Mucosa of rectum (tissue), 2 donors: ENCODE measurements at regions not wholly inside any gene's neighbourhood (a gene's known extent, or its start where the extent isn't known, plus 50 kb on each side); places are given as distances from the start of the nearest gene placed in this dataset.

Experiments used
- H3K27ac ChIP-seq, 2 donors: one replicate each; pipeline ENCODE4 v1.7.0; 2013; ENCODE audit warnings: inconsistent platforms in 2 of 2, low read depth in 2 of 2, low read length in 2 of 2
- H3K27me3 ChIP-seq, 2 donors: one replicate each; pipeline ENCODE4 v1.7.0; 2013; ENCODE audit warnings: low read length in 2 of 2; ENCODE audit not compliant: control insufficient read depth in 2 of 2, insufficient read depth in 2 of 2
- H3K36me3 ChIP-seq, 2 donors: one replicate each; pipeline ENCODE4 v1.7.0; 2013; ENCODE audit warnings: low read length in 2 of 2; ENCODE audit not compliant: control insufficient read depth in 2 of 2, insufficient read depth in 2 of 2
- H3K4me1 ChIP-seq, 2 donors: one replicate each; pipeline ENCODE4 v1.7.0; 2013; ENCODE audit warnings: low read length in 2 of 2, mild to moderate bottlenecking in 1 of 2; ENCODE audit not compliant: control insufficient read depth in 2 of 2, insufficient read depth in 2 of 2
- H3K4me3 ChIP-seq, 2 donors: one replicate each; pipeline ENCODE4 v1.7.0; 2013; ENCODE audit warnings: low read length in 2 of 2
- H3K9ac ChIP-seq, 2 donors: one replicate each; pipeline ENCODE4 v1.7.0; 2013; ENCODE audit warnings: low read length in 2 of 2, low read depth in 1 of 2, mild to moderate bottlenecking in 1 of 2
- H3K9me3 ChIP-seq, 2 donors: one replicate each; pipeline ENCODE4 v1.7.0; 2013; ENCODE audit warnings: low read length in 2 of 2; ENCODE audit not compliant: control insufficient read depth in 2 of 2
- donor health status: healthy.
- donor health status: Normal muscosa, but diverticular disease.

DNA sequence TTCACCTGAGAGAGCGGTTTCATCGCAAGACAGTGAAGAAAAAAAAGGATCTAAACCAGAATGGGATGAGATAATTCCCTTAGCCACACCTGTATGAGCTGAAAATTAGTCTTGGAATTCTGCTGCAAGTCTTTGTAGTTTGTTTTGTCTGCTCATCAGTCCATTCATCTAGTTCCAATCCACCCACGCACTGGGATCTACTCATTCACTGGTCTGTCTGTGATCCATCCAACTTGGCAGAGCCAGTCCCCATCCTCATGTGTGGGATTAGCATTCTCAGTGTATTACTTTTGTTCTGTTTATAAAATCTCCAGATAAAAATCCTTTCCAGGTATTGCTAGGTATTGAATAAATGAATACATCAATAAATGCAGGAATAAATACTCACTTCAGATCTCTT is 266.5 kb upstream of the USP24 start:
- Histone ChIP-seq H3K27me3 (no peaks in the 10 kb centered on the region), H3K4me3 (no peak overlapping the region), H3K27ac (no peak overlapping the region), H3K9me3 (no peaks in the 10 kb centered on the region), H3K36me3 (no peaks in the 10 kb centered on the region), H3K4me1 (peaks cover 10 to 11% of the 10 kb centered on the region in 2 donors), H3K9ac (no peak overlapping the region)

DNA sequence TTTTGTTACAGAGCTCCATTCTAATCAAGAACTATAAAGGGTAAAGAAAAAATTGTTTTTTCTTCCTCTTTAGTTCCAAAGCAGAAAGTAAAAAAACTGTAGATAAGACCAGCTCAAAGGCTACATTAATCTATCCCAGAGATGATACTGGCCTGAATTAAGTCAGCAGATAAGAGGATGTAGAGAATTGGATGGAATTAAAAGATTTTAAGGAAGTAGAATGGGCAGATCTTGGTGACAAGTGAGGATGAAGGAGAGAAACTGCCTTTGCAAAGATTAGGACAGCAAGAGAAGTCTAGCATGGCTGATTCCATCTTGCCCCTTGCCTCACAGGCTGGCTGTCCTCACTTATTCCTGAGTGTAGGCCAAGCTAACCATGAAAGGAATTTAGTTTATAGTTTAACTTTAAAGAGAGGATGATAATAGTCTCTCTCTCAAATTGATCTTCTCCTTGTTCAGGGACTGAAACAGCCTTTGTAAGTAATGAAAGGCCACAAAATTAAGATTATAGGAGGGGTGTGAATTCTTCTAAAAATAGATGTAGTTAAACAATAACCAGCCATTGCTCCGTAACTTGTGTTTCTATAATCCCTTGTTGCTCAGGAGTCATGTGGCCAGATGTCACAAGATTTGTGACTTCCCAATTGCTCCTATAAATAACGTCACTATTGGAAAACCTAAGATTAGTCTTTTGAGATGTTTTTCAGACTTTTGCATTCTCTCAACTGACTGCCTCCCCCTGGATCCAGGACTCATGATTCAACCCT is 265.0 kb upstream of the USP24 start:
- peaks cover 10 to 11% of the 10 kb centered on the region in 2 donors for H3K4me1 ChIP-seq
- peak overlapping the region in 1 of 2 donors; percentile 10 for H3K4me3 ChIP-seq
- H3K9me3 ChIP-seq = no peaks in the 10 kb centered on the region
- H3K36me3 ChIP-seq = no peaks in the 10 kb centered on the region
- H3K27me3 ChIP-seq = no peaks in the 10 kb centered on the region
- no peak overlapping the region for H3K9ac ChIP-seq
- peak overlapping the region; percentile 45 to 56 for H3K27ac ChIP-seq

DNA sequence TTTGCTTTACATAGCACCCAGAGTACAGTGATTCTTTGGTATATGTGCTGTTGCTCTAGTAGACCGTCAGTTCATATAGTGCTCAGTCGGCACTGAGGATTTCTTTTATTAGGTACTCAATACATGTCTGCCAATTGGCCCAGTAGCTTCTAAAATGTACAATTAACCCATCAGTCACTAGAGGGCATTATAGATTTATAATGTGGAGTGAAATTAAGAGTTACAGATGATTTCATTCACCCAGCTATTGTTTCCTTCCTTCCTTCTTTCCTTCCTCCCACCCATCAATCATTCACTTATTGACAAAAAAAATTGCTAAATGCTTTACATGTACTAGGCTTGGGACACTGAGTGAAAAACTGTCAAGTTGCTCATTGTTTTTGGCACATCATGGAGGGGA is 263.6 kb upstream of the USP24 start:
- no peaks in the 10 kb centered on the region for H3K27me3 ChIP-seq

DNA sequence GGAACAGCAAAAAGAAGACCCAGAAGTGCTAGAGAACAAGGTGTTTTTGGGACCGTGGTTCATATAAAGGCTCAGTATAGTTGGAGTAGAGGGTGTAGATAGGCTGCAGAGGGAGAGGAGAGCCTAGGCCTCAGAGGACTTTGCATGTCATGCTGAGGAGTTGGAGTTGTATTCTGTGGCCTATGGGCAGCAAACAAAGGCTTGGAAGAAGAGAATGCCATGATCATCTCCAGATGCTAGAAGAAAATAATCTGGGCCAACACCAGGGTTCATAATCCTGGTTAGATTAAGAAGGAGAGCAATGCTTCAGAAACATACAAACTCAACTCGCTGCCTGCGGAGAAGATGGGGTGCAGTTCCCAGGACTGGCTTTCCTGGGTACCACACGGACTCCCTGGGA is 262.8 kb upstream of the USP24 start:
- Histone ChIP-seq H3K27me3 (no peaks in the 10 kb centered on the region), H3K9me3 (no peaks in the 10 kb centered on the region), H3K4me3 (no peak overlapping the region), H3K36me3 (no peaks in the 10 kb centered on the region), H3K9ac (no peak overlapping the region), H3K27ac (no peak overlapping the region), H3K4me1 (peaks cover 10 to 11% of the 10 kb centered on the region in 2 donors)

More for the DNA sequence above, 263.6 kb upstream of the USP24 start:
- no peak overlapping the region for H3K9ac ChIP-seq
- H3K27ac ChIP-seq = no peak overlapping the region
- no peaks in the 10 kb centered on the region for H3K9me3 ChIP-seq
- no peaks in the 10 kb centered on the region for H3K36me3 ChIP-seq
- no peak overlapping the region for H3K4me3 ChIP-seq
- H3K4me1 ChIP-seq = peaks cover 10 to 11% of the 10 kb centered on the region in 2 donors

DNA sequence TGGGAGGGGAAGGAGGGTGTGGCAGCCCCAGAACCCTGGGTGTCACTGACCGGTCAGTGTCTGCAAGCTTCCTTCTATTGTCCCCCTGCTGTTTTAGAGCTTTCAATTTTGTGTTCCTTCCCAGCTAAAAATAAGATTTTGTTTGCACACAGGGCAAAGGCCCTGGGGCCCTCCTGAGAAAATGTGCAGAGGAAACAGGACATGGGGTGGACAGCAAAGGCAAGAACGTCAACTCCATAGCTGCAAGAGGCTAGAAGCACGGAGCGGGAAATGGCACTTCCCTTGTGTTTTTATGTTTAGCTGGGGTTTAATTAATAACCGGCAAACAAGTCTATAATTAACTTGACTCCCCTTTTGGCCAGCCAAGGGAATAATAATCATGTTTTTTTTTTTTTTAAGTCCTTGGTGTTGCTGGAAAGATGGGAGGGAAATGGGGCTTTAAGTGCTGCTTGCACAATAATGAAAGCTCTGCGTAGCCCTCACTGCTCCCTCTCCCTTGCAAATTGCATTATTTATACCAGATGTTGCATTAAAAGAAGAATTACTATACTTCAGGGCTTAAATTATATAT is 261.4 kb upstream of the USP24 start:
- H3K36me3 ChIP-seq = no peaks in the 10 kb centered on the region
- no peaks in the 10 kb centered on the region for H3K9me3 ChIP-seq
- peaks cover 10 to 11% of the 10 kb centered on the region in 2 donors for H3K4me1 ChIP-seq
- H3K27ac ChIP-seq = no peak overlapping the region
- no peaks in the 10 kb centered on the region for H3K27me3 ChIP-seq
- H3K9ac ChIP-seq = no peak overlapping the region
- no peak overlapping the region for H3K4me3 ChIP-seq

DNA sequence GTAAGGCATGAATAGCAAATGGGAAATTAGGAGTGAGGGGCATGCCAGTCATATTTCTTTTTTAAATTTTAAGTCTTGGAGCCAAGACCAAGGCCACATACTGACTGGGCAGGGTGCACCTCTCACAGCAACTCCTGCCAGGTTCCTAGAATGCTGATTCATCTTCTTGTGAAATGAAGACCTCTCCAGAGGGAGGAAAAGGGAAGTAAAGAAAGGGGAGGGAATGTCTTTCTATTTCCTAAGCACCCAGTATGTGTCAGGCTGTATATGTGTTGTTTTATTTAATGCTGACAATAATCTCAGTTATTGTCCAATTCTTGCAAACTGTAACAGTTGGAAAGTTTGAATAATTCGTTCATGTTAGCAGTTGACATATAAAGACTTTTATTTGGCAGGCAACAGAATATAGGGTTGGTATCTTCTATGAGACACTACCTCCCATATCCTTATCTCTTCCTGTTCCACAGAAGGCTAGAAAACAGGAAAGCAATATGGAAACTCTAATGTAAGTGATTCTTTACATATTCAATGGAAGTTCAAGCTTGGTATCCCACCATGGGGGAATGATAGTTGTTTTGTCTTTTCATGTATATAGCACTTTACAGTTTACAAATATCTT is 259.1 kb upstream of the USP24 start:
- Histone ChIP-seq H3K9ac (no peak overlapping the region), H3K27ac (no peak overlapping the region), H3K36me3 (no peaks in the 10 kb centered on the region), H3K4me1 (peaks cover 0 to 1% of the 10 kb centered on the region in 2 donors), H3K27me3 (no peaks in the 10 kb centered on the region), H3K4me3 (no peak overlapping the region), H3K9me3 (no peaks in the 10 kb centered on the region)

DNA sequence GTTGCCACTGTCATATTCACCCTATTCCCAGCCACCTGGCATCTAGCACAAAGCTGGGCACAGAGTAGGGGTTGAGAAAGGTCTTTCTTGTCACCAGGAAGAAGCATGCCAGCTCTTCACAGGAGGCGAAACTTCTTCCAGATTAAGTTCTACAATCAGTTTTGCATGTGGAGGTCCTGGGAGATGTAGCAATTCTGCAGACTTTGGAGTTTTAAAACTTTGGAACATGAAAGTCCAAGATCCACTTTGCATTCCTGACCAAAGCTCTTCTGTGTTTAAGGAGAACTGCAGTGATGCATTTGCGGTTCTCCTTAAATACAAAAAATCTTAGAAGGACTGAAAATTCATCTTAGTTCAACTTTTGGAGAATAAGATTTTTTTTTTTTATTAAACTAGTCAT is 258.5 kb upstream of the USP24 start:
- no peaks in the 10 kb centered on the region for H3K27me3 ChIP-seq
- no peak overlapping the region for H3K4me3 ChIP-seq
- H3K36me3 ChIP-seq = no peaks in the 10 kb centered on the region
- H3K27ac ChIP-seq = no peak overlapping the region
- H3K9ac ChIP-seq = no peak overlapping the region
- no peaks in the 10 kb centered on the region for H3K9me3 ChIP-seq
- H3K4me1 ChIP-seq = no peaks in the 10 kb centered on the region

- no peaks in the 10 kb centered on the region for H3K9me3 ChIP-seq
- H3K9ac ChIP-seq = no peak overlapping the region
- no peak overlapping the region for H3K4me3 ChIP-seq
- H3K4me1 ChIP-seq = no peaks in the 10 kb centered on the region
- H3K27ac ChIP-seq = no peak overlapping the region
- no peaks in the 10 kb centered on the region for H3K36me3 ChIP-seq
- no peaks in the 10 kb centered on the region for H3K27me3 ChIP-seq
These were observed 257.6 kb upstream of the USP24 start for GRCh38 chr1:55472784-55473183.

DNA sequence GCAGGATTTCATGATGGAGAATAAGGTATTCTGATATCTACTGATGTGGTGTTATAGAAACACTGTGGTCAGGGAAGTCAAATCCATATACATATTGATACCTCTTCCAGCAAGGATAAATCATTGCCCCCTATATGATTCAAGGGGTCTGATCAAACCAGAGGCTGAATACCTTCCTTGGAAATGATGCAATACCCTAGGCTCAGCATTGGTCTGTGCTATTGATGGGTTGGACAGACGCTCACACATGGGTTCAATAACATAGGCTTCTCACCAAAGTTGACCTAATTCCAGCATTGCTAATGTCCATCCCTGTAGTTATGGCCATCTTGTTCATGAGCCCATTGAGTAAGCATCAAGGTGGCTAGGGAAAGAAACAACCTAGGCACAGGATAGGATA is 257.0 kb upstream of the USP24 start:
- H3K36me3 ChIP-seq = no peaks in the 10 kb centered on the region

GRCh38 chr1:55468142-55468795 is 253.1 kb upstream of the USP24 start:
- no peak overlapping the region for H3K9ac ChIP-seq
- no peak overlapping the region for H3K4me3 ChIP-seq
- no peak overlapping the region for H3K27ac ChIP-seq
- H3K27me3 ChIP-seq = no peaks in the 10 kb centered on the region
- peaks cover 2 to 7% of the 10 kb centered on the region in 2 donors for H3K4me1 ChIP-seq
- no peaks in the 10 kb centered on the region for H3K9me3 ChIP-seq
- H3K36me3 ChIP-seq = no peaks in the 10 kb centered on the region

More for the DNA sequence above, 257.0 kb upstream of the USP24 start:
- Histone ChIP-seq H3K27ac (no peak overlapping the region), H3K4me3 (no peak overlapping the region), H3K9ac (no peak overlapping the region), H3K27me3 (no peaks in the 10 kb centered on the region), H3K4me1 (peaks cover 0 to 2% of the 10 kb centered on the region in 2 donors), H3K9me3 (no peaks in the 10 kb centered on the region)
